GM18505 (cell line): ENCODE measurements at regions not wholly inside any gene's neighbourhood (a gene's known extent, or its start where the extent isn't known, plus 50 kb on each side); places are given as distances from the start of the nearest gene placed in this dataset.

Experiments
- ATAC-seq: cut with Tn5 transposase; IDR thresholded peaks from one replicate; pipeline ENCODE4 v1.9.1; 2021; ENCODE audit not compliant: unreplicated experiment
- POLR2A ChIP-seq: IDR thresholded peaks from 4 replicates; pipeline ENCODE4 v1.6.1; 2011; ENCODE audit warnings: borderline replicate concordance; ENCODE audit not compliant: insufficient read depth, insufficient read length; ENCODE audit errors: extremely low read depth

DNA sequence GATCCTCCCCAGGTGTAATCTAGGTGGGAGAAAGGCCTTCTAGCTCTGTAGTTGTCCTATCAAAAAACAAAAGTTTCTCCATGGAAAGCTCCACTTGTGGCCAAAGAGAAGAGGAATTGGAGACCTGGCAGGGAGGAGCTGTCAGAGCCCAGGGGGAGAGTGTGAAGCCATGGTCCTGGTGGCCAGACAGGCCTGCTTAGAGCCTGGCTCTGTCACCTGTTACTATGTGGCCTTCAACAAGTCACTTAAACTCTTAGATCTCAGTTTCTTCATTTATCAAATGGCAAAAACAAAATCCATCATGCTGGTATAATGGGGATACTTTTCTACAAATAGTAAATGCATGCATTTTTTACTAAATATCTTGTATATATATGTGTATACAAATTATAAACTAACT is 59.0 kb upstream of the NFE2L3 start:
- no peak for TF ChIP-seq POLR2A
- no peak for ATAC-seq

DNA sequence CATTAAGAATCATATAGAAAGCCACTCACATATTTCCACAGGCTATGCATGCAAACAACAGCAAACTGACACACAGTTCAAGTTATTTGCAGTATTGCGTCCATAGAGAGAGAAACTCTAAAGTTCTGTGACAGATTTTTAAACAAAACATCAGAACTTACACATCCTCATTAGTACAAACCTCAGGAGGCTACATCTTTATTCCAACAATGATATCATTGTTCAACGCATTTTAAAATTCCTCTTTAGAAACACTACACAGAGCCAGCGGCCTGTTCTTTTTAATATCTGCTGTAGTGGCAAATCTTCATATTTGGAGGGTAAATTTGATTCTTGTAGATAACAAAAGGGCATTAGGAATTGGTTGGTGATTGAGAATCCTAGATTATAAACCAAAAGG is 55.9 kb upstream of the NFE2L3 start:
- no peak for TF ChIP-seq POLR2A
- ATAC-seq = no peak

GRCh38 chr7:26097837-26098668 is 53.9 kb upstream of the NFE2L3 start:
- no peak for TF ChIP-seq POLR2A
- ATAC-seq = no peak

DNA sequence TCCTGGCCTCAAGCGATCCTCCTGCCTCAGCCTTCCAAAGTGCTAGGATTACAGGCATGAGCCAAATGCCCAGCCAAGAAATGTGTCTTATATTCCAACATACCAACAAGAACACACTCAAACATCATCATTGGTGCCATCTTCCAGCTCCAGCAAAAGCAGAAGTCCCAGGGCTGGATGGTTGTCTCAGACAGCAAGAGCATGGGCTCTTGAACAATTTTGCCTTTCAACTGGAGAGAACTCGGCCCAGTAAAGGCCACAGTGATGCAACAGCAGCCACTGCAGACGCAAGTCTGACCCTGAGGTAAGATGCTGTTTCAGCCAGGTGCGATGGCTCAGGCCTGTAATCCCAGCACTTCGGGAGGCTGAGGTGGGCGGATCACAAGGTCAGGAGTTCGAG is 52.8 kb upstream of the NFE2L3 start:
- TF ChIP-seq POLR2A = no peak
- ATAC-seq = no peak

DNA sequence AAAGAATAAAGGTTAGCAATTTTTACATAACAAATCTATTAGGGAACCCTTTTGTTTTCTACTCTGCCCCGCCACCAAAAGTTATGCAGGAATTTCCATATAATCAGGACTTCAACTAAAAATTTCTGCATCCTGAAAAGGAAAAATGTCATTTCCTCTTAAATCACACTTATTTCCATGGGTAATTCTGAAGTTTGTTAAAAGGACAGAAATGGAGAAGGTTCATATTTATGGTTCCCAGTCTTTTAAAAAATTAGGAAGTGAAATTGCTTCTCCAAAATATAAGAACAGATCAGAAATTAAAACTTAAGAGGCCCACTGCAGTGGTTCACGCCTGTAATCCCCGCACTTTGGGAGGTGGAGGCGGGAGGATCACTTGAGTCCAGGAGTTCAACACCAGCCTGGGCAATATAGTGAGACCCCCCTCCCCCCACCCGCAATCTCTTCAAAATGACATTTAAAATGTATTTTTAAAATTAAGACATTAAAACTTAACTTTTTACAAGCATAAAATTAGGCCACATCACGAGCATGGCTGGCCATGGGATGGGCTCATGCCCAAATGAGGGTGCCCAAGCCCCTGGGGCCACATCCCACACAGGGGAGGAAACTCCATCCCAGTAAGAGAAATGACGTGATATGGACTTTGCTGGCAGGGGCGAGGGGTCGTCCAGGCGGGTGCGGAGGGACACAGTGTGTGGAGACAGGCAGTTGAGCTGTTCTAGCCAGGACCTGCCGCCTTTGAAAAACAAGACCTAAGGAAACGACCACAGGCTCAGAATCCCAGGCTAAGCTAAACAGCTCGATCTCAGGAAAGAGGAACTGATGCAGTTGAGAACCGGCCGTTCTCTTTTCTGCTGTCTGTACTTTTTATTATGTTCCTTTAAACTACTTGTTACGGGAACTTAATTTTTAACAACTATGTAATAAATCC is 51.3 kb upstream of the NFE2L3 start:
- TF ChIP-seq POLR2A = no peak
- no peak for ATAC-seq

DNA sequence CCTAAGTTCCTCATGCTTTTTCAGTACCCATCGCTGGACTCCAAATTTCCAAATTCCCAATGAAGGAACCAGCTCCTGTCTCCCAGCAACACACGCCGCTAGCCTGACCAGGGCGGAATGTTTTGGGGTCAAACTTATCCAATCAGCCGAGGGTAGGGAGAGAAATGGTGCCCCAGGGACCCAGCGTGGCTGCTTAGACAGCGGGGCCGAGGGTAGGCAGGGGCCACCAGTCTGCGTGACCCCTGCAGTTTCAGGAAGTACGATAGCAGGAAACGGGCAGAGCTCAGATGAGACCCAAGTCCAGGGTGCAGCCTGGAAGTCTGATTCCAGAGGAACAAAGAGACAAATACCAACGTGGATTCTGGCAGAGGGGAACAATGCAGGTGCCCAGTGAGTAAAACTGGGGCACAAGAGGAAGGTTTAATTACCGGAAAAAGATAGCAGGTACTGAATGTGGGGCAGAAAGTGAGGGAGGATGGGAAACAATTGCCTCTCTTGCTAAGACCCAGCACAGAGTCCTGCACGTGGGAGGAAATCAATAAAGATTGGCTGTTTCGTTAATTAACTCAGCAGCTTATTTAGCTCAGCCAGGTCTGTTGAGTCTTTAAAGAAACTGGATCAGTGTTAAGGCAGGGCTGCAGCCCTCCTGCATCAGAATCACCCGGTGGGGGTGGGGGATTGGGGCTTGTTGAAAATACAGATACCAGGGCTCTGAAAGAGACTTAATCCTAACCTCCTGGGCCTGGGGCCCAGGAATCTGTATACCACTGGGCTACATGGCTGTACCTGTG is 50.4 kb upstream of the NFE2L3 start:
- no peak for TF ChIP-seq POLR2A
- ATAC-seq = no peak

DNA sequence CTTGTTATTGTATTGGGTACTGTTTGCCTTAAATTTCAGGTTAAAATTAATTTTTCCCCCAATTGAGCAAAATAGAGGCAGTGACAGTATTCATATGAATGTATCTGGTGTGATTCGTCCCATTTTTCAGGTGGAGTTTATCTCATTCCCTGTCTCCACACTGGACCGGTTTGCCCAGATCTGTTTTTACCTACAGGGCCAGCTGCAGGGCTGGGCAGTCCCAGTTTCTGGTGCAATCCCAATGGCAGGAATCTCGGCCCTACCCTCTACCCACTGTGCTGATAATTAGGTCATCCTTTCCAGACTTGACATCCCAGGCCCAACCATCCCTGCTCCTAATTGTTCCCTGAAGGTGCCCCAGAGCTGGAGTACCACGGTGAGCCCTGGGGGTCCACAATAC is 49.8 kb upstream of the NFE2L3 start:
- ATAC-seq = no peak

More for the DNA sequence above, 49.8 kb upstream of the NFE2L3 start:
- TF ChIP-seq POLR2A = no peak
